Calu3 (cell line): ENCODE measurements at regions not wholly inside any gene's neighbourhood (a gene's known extent, or its start where the extent isn't known, plus 50 kb on each side); places are given as distances from the start of the nearest gene placed in this dataset.

Experiments used
- BruUV-seq: library from RNA; stranded (reverse); fragments of 400-500 nt; replicated peaks from 2 replicates; lab custom pipeline; 2021; lab: Mats Ljungman, UMichigan
- CTCF ChIA-PET: fragments of 300-600 bp; sonication (Branson Sonifier 250); formaldehyde crosslinking; loops from one replicate; lab custom pipeline; 2022; ENCODE audit warnings: antibody characterized with exemption; lab: Charles Lee
- DNase-seq: peaks from one replicate; pipeline ENCODE4 v3.0.0; 2022
- H3K27ac Mint-ChIP-seq: one replicate; pipeline ENCODE4 v1.8.0; 2022; ENCODE audit warnings: mixed read lengths; ENCODE audit not compliant: unreplicated experiment
- H3K27me3 Mint-ChIP-seq: one replicate; pipeline ENCODE4 v1.8.0; 2022; ENCODE audit warnings: mixed read lengths; ENCODE audit not compliant: unreplicated experiment
- H3K36me3 Mint-ChIP-seq: one replicate; pipeline ENCODE4 v1.8.0; 2022; ENCODE audit warnings: mild to moderate bottlenecking, moderate library complexity, mixed read lengths; ENCODE audit not compliant: insufficient read depth, unreplicated experiment
- H3K4me1 Mint-ChIP-seq: one replicate; pipeline ENCODE4 v1.8.0; 2022; ENCODE audit warnings: mild to moderate bottlenecking, low read depth, mixed read lengths; ENCODE audit not compliant: unreplicated experiment
- H3K4me3 Mint-ChIP-seq: one replicate; pipeline ENCODE4 v1.8.0; 2022; ENCODE audit warnings: mild to moderate bottlenecking, low read depth, moderate library complexity, mixed read lengths; ENCODE audit not compliant: unreplicated experiment
- H3K9me3 Mint-ChIP-seq: one replicate; pipeline ENCODE4 v1.8.0; 2022; ENCODE audit warnings: low read depth, mixed read lengths; ENCODE audit not compliant: unreplicated experiment
- intact Hi-C: fragments of 100-400 bp; cut with micrococcal nuclease; formaldehyde crosslinking; loops from one replicate; pipeline ENCODE4 v1.10.0; 2022; ENCODE audit not compliant: unreplicated experiment
- TF ChIP-seq, protein P1 (sequence below): fragments of 200-600 bp; IDR thresholded peaks from one replicate; pipeline ENCODE4 v1.8.0; 2022; ENCODE audit warnings: antibody characterized with exemption; ENCODE audit not compliant: unreplicated experiment

- H3K27ac Mint-ChIP-seq = no peak overlapping the region
- H3K9me3 Mint-ChIP-seq = no peaks in the 10 kb centered on the region
- no TSS peak for BruUV-seq
- no peaks in the 10 kb centered on the region for H3K4me1 Mint-ChIP-seq
- DNase-seq = no peak
- CTCF ChIA-PET = interaction anchor here (1.1 kb wide), 1 partner anchor 93 kb away, joined by 3 read pairs; no protein-coding TSS in a partner anchor
- H3K36me3 Mint-ChIP-seq = no peaks in the 10 kb centered on the region
- peaks cover 66% of the 10 kb centered on the region for H3K27me3 Mint-ChIP-seq
- H3K4me3 Mint-ChIP-seq = no peak overlapping the region
- TF ChIP-seq, protein P1, sequence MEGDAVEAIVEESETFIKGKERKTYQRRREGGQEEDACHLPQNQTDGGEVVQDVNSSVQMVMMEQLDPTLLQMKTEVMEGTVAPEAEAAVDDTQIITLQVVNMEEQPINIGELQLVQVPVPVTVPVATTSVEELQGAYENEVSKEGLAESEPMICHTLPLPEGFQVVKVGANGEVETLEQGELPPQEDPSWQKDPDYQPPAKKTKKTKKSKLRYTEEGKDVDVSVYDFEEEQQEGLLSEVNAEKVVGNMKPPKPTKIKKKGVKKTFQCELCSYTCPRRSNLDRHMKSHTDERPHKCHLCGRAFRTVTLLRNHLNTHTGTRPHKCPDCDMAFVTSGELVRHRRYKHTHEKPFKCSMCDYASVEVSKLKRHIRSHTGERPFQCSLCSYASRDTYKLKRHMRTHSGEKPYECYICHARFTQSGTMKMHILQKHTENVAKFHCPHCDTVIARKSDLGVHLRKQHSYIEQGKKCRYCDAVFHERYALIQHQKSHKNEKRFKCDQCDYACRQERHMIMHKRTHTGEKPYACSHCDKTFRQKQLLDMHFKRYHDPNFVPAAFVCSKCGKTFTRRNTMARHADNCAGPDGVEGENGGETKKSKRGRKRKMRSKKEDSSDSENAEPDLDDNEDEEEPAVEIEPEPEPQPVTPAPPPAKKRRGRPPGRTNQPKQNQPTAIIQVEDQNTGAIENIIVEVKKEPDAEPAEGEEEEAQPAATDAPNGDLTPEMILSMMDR = no peak
- intact Hi-C loops = no loop called here
These were observed 60.6 kb upstream of the PCSK6 start for GRCh38 chr15:101550124-101550523.

GRCh38 chr15:101549647-101550046, 60.1 kb upstream of the PCSK6 start:
- H3K27ac Mint-ChIP-seq = no peak overlapping the region
- TF ChIP-seq, protein P1 = no peak
- DNase-seq = no peak
- H3K4me3 Mint-ChIP-seq = no peak overlapping the region
- H3K9me3 Mint-ChIP-seq = no peaks in the 10 kb centered on the region
- H3K4me1 Mint-ChIP-seq = no peaks in the 10 kb centered on the region
- H3K27me3 Mint-ChIP-seq = peaks cover 71% of the 10 kb centered on the region
- CTCF ChIA-PET = interaction anchor here (1.1 kb wide), 1 partner anchor 93 kb away, joined by 3 read pairs; no protein-coding TSS in a partner anchor
- intact Hi-C loops = no loop called here
- H3K36me3 Mint-ChIP-seq = no peaks in the 10 kb centered on the region
- BruUV-seq = no TSS peak

- CTCF ChIA-PET = no interaction called here
- intact Hi-C loops = no loop called here
- TF ChIP-seq, protein P1 = no peak
- H3K4me1 Mint-ChIP-seq = no peaks in the 10 kb centered on the region
- no TSS peak for BruUV-seq
- no peaks in the 10 kb centered on the region for H3K36me3 Mint-ChIP-seq
- H3K4me3 Mint-ChIP-seq = no peak overlapping the region
- no peak overlapping the region for H3K27ac Mint-ChIP-seq
- no peaks in the 10 kb centered on the region for H3K9me3 Mint-ChIP-seq
- no peak for DNase-seq
- H3K27me3 Mint-ChIP-seq = peaks cover 82% of the 10 kb centered on the region
These were observed 58.2 kb upstream of the PCSK6 start for GRCh38 chr15:101547737-101548136.

DNA sequence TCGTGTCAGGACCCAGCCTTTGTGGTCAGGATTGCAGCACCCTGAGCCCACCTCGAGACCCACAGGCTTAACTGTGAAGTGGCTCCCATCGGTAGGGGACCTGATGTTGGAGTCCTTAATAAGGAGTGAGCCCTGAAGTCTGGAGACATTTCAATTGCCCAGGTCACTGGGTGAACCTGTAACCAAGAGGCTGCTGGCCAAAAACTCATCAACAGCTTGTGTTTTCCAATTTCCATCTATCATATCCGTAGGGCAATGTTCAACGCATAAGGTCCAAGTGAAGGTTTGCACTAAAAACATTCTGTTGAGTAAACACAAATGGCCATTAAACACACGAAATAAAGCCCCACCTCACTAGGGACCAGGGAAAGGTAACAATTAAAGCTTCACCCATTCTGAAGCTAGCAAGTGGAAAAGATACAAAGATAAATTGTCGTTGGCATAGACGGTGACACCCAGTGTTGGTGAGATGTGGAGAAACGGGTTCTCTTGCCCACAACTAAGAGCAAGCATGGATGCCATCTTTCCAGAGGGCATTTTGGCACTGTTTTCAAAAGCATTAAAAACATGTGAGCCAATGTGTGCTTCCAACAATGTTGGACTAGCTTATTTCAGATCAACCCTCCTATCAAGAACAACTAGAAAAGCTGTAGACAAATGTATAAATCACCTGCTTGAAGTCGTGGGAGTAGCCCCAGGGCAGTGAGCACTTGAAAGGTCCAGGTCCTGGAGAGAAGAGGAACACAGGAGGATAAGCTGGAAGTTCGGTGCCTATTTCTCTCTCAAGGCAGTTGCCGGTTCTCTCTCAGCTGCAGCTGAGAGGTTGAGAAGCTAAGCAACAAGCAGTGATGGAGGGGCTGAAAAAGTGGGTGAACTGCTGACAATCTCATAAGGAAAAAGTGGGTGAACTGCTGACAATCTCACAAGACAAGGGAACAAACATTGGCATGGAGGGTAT, 56.3 kb upstream of the PCSK6 start:
- no peak for DNase-seq
- BruUV-seq = no TSS peak
- peaks cover 5% of the 10 kb centered on the region for H3K36me3 Mint-ChIP-seq
- H3K27me3 Mint-ChIP-seq = peaks cover 72% of the 10 kb centered on the region
- H3K9me3 Mint-ChIP-seq = no peaks in the 10 kb centered on the region
- CTCF ChIA-PET = no interaction called here
- no peak overlapping the region for H3K27ac Mint-ChIP-seq
- TF ChIP-seq, protein P1 = no peak
- H3K4me1 Mint-ChIP-seq = no peaks in the 10 kb centered on the region
- H3K4me3 Mint-ChIP-seq = no peak overlapping the region
- intact Hi-C loops = no loop called here
